GM19468 (cell line): ENCODE measurements at regions not wholly inside any gene's neighbourhood (a gene's known extent, or its start where the extent isn't known, plus 50 kb on each side); places are given as distances from the start of the nearest gene placed in this dataset.
A peak's percentile ranks its signal among the peaks of the same experiment; 100 is the strongest.

ENCODE experiments used
- ATAC-seq: cut with Tn5 transposase; IDR thresholded peaks from one replicate; pipeline ENCODE4 v1.9.1; 2021; ENCODE audit warnings: mild to moderate bottlenecking, moderate library complexity, moderate number of reproducible peaks; ENCODE audit not compliant: unreplicated experiment; ENCODE audit errors: extremely low read depth

DNA sequence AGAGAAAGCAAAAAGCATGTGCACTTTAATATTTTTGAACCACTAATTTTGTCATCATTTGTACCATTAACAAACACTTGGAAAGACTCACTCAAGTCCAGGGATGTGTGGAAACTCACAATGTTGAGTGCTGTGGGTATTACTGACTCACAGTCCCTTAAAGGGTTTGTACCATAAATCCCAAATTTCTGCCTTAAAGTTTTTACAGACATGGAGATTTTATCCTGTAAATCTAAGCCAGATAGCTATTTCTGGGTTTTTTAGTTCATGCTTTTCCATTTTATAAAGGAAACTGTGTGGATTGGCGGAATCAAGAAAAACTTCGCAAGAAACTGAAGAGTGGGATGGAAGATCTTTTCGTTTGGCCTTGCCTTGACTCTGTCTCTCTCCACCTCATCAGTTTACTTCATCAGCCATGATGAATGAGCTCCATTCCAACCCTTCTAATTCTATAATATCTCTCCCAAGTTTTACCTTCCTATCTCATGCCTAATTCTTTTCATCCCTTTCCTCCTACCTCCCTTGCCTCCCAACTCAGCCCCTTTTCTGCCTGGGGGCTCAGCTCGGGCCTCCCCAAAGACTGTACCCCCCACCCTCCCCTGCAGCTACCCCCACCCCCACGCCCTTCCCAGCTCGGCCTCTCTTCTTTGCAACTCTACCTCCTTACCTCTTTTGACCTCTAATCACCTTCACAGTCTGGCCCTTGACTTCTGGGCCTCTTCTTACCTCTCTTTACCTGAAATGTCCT, 218.5 kb upstream of the MKLN1 start:
- ATAC-seq: no peak

- ATAC-seq: no peak
Measured at GRCh38 chr7:131109759-131110296, 217.8 kb upstream of the MKLN1 start.

DNA sequence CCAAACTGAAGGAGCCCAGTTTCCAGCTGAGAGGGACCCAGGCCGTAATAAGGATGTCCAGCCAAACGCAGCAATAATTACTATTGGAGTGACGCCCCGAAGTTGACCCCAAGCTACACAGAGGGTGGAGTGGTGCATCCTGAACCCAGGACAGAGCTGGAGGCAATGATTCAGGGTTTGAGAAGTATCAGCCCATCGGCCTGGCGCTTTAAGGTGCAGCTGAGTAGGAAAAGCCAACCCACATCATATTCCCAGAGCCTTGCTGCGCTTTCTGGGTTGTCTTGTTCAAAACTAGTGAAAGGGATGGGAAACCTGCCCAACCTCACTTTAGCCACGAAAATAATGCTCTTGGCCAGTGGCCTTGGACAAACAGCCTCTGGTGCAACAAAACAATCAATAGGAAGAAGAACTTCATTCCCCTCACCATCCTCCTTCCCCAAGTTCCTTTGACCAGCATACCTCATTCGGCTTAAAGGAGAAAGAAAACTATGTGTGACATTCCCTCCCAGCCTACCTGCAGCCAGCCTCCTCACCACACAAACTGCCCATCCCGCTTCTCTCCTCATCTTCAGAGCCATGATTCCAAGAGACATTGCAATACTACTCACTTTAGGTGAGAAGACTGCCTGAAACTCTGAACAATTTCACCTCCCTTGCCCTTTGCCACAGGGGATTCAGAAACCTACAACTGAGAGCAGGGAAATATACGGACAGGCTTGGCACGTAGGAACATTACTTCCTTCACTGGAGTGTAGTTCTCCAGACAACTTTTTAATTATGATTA, 217.2 kb upstream of the MKLN1 start:
- ATAC-seq: no peak

- no peak for ATAC-seq
Measured at GRCh38 chr7:131111081-131111576, 216.5 kb upstream of the MKLN1 start.

GRCh38 chr7:131111792-131112191, 215.9 kb upstream of the MKLN1 start:
- ATAC-seq: no peak

DNA sequence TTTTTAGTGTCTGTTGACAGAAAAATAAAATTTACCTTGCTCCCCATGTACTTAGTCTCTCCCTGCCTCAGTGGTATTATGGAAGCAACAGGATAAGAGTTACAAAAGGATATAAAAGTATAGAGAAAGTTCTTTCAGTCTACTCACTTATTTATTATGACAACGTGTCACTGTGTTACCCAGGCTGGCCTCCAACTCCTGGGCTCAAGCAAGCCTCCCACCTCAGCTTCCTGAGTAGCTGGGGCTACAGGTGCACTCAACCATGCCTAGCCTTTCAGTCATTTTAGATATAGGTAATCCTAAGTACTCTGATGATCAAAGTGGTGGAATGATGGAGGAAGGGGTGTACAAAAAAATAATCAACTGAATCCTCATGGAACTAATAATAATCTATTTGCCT, 215.2 kb upstream of the MKLN1 start:
- ATAC-seq: no peak

DNA sequence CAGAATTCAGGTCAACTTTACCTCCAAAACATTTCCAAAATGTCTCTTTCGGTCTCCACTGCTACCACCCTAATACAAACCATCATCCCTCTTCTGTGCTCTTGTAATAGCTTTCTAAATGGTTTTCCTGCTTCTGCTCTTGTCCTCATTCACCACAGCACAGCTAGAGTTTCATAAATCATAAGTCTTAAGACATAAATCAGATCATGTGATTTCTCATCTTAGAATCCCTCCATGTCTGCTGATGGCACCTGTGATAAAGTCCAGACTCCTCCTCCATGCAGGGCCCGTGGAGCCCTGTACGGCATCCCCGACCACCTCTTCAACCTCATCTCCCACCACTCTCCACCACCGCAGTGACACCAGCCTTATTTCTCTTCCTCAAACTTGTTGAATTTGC, 212.3 kb upstream of the MKLN1 start:
- no peak for ATAC-seq

GRCh38 chr7:131117439-131117838, 210.2 kb upstream of the MKLN1 start:
- ATAC-seq: no peak

DNA sequence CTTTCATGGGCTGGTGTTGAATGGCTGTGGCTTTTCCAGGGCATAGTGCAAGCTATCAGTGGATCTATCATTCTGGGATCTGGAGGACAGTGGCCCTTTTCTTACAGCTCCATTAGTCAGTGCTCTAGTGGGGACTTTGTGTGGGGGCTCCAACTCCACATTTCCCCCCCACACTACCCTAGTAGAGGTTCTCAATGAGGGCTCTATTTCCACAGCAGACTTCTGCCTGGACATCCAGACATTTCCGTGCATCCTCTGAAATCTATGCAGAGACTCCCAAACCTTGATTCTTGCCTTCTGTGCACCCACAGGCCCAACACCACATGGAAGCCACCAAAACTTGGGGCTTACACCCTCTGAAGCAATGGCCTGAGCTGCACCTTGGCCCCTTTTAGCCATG, 208.3 kb upstream of the MKLN1 start:
- ATAC-seq: no peak

GRCh38 chr7:131122394-131122793, 205.3 kb upstream of the MKLN1 start:
- no peak for ATAC-seq

GRCh38 chr7:131124001-131124629, 203.6 kb upstream of the MKLN1 start:
- ATAC-seq: peak; percentile 84

GRCh38 chr7:131124867-131125266, 202.8 kb upstream of the MKLN1 start:
- no peak for ATAC-seq

DNA sequence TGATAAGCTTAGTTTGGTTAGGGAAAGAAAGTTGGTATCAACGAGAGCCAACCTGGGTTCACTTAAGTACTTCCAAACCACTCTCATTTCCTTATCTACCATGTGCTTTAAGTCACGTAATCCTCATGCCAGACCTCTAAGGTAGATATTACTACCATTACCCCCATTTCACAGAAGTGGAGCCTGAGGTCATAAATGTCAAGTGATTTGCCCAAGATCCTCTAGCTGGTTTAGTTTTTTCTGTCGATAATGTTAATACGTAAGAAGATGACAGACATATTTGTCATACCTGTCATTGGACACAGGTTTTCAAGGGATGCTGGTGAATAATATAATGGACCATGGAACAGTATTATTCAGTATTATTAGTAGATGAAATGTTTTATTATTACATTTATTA, 197.4 kb upstream of the MKLN1 start:
- ATAC-seq: no peak

DNA sequence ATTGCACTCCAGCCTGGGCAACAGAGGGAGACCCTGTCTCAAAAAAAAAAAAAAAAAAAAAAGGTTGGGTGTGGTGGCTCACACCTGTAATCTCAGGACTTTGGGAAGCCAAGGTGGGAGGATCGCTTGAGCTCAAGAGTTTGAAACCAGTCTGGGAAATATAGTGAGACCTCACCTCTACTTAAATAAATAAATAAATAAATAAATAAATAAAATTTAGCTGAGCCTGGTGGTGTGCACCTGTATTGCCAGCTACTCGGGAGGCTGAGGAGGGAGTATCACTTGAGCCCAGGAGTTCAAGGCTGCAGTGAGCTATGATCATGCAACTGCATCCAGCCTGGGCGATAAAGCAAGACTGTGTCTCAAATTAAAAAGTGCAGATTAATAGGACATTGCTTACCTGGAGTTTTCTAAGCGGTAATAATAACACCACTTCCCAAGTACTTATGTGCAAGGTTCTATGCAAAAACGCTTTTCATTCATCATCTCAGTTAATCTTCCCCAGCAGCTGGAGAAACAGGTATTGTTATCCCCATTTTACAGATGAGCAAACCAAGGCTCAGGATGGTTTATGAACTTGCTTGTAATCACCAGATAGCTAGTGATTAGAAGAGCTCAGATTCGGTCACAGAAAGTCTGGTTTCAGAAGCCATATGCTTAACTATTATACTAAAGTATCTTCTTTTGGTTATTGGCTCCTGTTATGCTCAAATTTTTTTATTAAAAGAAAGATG, 196.5 kb upstream of the MKLN1 start:
- no peak for ATAC-seq

- ATAC-seq: no peak
Measured at GRCh38 chr7:131131746-131132431, 195.8 kb upstream of the MKLN1 start.

DNA sequence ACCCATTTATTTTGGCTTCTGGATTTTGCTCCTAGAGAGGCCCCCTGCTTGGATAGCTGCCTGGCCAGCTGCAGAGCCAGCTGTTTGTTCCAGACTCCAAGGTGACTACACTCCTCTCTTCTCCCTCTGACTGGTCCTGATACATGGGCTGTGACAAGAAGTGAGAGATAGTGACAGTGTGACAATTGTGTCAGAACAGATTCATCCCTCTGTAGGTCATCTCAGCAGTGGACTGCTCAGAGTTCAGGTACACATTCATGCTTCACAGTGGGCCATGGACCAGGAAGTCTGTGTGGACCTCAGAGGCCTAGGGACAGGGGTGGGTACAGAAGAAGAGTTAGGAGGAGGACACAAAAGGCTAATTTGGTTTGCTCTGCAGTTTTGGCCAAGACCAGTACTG, 188.2 kb upstream of the MKLN1 start:
- ATAC-seq: no peak

DNA sequence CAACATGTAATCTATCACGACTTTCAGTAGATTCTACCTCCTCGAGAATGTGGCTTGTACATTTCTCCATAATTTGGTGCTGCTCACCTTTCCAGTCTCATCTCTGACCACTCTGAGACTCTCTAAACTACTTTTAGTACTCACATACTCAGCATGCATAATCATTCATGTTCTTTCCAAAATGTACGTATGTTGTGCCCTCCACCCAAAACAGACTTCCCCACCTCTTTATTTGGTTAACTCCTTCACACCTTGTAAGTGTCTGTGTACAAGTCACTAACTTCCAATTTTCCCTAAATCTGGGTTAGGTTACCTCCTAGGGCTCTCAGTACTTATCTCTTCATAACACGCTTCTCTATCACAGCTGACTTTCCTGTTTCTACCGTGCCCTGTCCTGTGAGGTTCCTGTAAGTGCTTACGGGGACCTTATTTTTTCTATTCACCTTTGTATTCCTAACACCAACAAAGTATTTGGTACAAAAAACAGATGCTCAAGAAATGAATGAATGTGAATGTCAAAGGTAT, 186.2 kb upstream of the MKLN1 start:
- no peak for ATAC-seq

DNA sequence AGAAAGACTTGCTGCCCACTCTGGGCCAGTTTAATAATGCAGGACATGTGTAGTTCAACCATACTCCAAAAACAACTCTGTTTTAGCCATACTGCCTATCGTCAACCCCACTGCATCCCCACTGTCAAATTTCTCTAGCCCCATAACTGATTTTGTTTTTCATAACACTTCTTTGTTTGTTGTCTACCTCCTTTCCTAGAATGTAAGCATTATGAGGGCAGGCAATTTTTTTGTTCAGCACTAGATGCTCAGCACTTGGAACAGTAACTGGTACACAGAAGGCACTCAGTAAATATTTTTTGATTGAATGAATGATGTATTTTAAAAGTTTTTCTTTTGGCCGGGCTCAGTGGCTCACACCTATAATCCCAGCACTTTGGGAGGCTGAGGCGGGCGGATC, 183.8 kb upstream of the MKLN1 start:
- ATAC-seq: no peak

DNA sequence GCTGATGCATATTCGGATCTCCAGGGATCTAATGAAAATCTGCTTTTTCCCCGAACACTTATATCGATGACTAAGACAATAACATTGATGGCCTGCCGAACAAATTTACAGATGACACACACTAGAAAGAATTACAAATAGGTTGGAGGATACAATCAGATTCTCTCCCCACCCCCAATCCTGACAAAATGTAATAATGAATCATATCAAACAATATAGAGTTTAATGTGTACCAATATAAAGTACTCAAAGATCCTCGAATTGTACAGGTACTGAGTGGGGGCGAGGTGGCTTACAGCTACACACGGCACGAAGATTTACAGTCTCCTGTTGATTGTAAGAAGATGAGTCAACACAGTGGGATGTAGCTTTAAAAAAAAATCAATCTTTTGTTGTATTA, 182.7 kb upstream of the MKLN1 start:
- ATAC-seq: no peak
